B cell (primary cell): ENCODE measurements at regions not wholly inside any gene's neighbourhood (a gene's known extent, or its start where the extent isn't known, plus 50 kb on each side); places are given as distances from the start of the nearest gene placed in this dataset.

ENCODE experiments used
- ATAC-seq: fragments of 200-7000 bp; cut with Tn5 transposase; one replicate; pipeline ENCODE4 v1.10.0; 2021; ENCODE audit warnings: low read depth, mild to moderate bottlenecking, moderate number of reproducible peaks, moderate library complexity
- CTCF ChIA-PET: fragments of 350-600 bp; sonication (Branson Sonifier 250); formaldehyde crosslinking; loops from one replicate; lab custom pipeline; 2021; ENCODE audit warnings: antibody characterized with exemption, inconsistent platforms; lab: Charles Lee
- POLR2A ChIA-PET: fragments of 350-600 bp; sonication (Branson Sonifier 250); formaldehyde crosslinking; loops from one replicate; lab custom pipeline; 2021; ENCODE audit warnings: antibody characterized with exemption; lab: Charles Lee
- DNase-seq: peaks from one replicate; pipeline ENCODE4 v3.0.0; 2013
- H2AFZ ChIP-seq: 2 replicates; pipeline ENCODE4 v1.6.1; 2012; ENCODE audit warnings: mild to moderate bottlenecking, low read depth, low read length; ENCODE audit not compliant: insufficient read depth, poor library complexity, severe bottlenecking
- H3K27ac ChIP-seq, 2 donors: 1 replicate in 1 of 2; 2 replicates in 1 of 2; pipeline ENCODE4 v1.5.1; 2012 to 2013; ENCODE audit warnings: low read length in 2 of 2, mild to moderate bottlenecking in 2 of 2, moderate library complexity in 1 of 2
- H3K27me3 ChIP-seq, 4 experiments: fragments of 200-600 bp in 1 of 4; sonication (generic) in 1 of 4; replicated peaks in 1 of 4; 1 replicate in 2 of 4; 2 replicates in 2 of 4; pipeline versions ENCODE4 v1.6.1 to v1.7.0; 2013 to 2016; ENCODE audit warnings: low read length in 3 of 4, mild to moderate bottlenecking in 2 of 4, mixed read lengths in 1 of 4, moderate library complexity in 1 of 4; ENCODE audit not compliant: insufficient read depth in 4 of 4, control insufficient read depth in 3 of 4; ENCODE audit errors: control extremely low read depth in 1 of 4
- H3K36me3 ChIP-seq, 2 experiments: replicated peaks in 1 of 2; 1 replicate in 1 of 2; 2 replicates in 1 of 2; pipeline versions ENCODE4 v1.6.1 to v1.7.1; 2013; ENCODE audit warnings: low read length in 1 of 2; ENCODE audit not compliant: insufficient read depth in 2 of 2, control insufficient read depth in 1 of 2; ENCODE audit errors: control extremely low read depth in 1 of 2, extremely low read depth in 1 of 2
- H3K4me1 ChIP-seq, 2 donors: fragments of 200-600 bp in 1 of 2; sonication (generic) in 1 of 2; 1 replicate in 1 of 2; 2 replicates in 1 of 2; pipeline versions ENCODE4 v1.5.1 to v1.6.1; 2013 to 2017; ENCODE audit warnings: low read length in 2 of 2; ENCODE audit not compliant: control insufficient read depth in 2 of 2, insufficient read depth in 2 of 2
- H3K4me2 ChIP-seq: replicated peaks from 2 replicates; pipeline ENCODE3; 2012; ENCODE audit warnings: mild to moderate bottlenecking, low read depth, low read length; ENCODE audit not compliant: poor library complexity, severe bottlenecking
- H3K4me3 ChIP-seq, 5 experiments: fragments of 200-600 bp in 1 of 5; sonication (generic) in 1 of 5; 1 replicate in 3 of 5; 2 replicates in 2 of 5; pipeline versions ENCODE4 v1.5.1 to v1.7.0; 2011 to 2016; ENCODE audit warnings: low read length in 4 of 5, mild to moderate bottlenecking in 4 of 5, low read depth in 2 of 5, control low read depth in 1 of 5, moderate library complexity in 1 of 5; ENCODE audit not compliant: insufficient read depth in 1 of 5; ENCODE audit errors: control extremely low read depth in 1 of 5, extremely low read depth in 1 of 5
- H3K79me2 ChIP-seq: fragments of 200-600 bp; sonication (generic); one replicate; pipeline ENCODE4 v1.6.0; 2016; ENCODE audit warnings: low read length; ENCODE audit not compliant: control insufficient read depth, insufficient read depth
- H3K9ac ChIP-seq: fragments of 200-600 bp; sonication (generic); 2 replicates; pipeline ENCODE4 v1.6.1; 2017; ENCODE audit warnings: mild to moderate bottlenecking, low read length, moderate library complexity
- H3K9me3 ChIP-seq, 3 donors: one replicate each; pipeline versions ENCODE4 v1.6.1 to v1.7.1; 2013; ENCODE audit warnings: low read length in 2 of 3; ENCODE audit not compliant: control insufficient read depth in 2 of 3, insufficient read depth in 1 of 3; ENCODE audit errors: control extremely low read depth in 1 of 3
- H4K20me1 ChIP-seq: 2 replicates; pipeline ENCODE4 v1.6.0; 2012; ENCODE audit warnings: mild to moderate bottlenecking, low read length; ENCODE audit not compliant: insufficient read depth, control insufficient read depth, poor library complexity, severe bottlenecking
- H3K27ac Mint-ChIP-seq: one replicate; pipeline ENCODE4 v1.8.0; 2021; ENCODE audit warnings: mixed read lengths
- H3K27me3 Mint-ChIP-seq: one replicate; pipeline ENCODE4 v1.8.0; 2021; ENCODE audit warnings: mixed read lengths
- H3K4me1 Mint-ChIP-seq: one replicate; pipeline ENCODE4 v1.8.0; 2021; ENCODE audit warnings: mixed read lengths
- H3K4me3 Mint-ChIP-seq: one replicate; pipeline ENCODE4 v1.8.0; 2021; ENCODE audit warnings: mixed read lengths
- H3K9me3 Mint-ChIP-seq: one replicate; pipeline ENCODE4 v1.8.0; 2022; ENCODE audit warnings: mixed read lengths; ENCODE audit not compliant: insufficient read depth
- EZH2 ChIP-seq: IDR thresholded peaks from 2 replicates; pipeline ENCODE4 v1.6.1; 2012; ENCODE audit warnings: borderline replicate concordance, low read depth, mild to moderate bottlenecking, moderate library complexity, low read length; ENCODE audit not compliant: insufficient read depth, poor library complexity, severe bottlenecking
- WGBS: methylation state at CpG from one replicate; pipeline ENCODE4 v1.1.5; 2013; ENCODE audit warnings: missing lambda C conversion rate; ENCODE audit not compliant: insufficient coverage; 5-methylcytosine and 5-hydroxymethylcytosine counted together
- intact Hi-C: fragments of 100-400 bp; cut with micrococcal nuclease; formaldehyde crosslinking; loops from one replicate; pipeline ENCODE4 v1.10.0; 2022
- TF ChIP-seq, protein P1 (sequence below): fragments of 200-600 bp; IDR thresholded peaks from one replicate; pipeline ENCODE4 v1.8.0; 2022; ENCODE audit warnings: antibody characterized with exemption, mild to moderate bottlenecking

- Histone ChIP-seq H3K4me3 (no peak overlapping the region), H3K27ac (no peak overlapping the region), H3K4me1 (no peaks in the 10 kb centered on the region), H3K27me3 (no peaks in the 10 kb centered on the region), H3K79me2 (no peaks in the 10 kb centered on the region), H3K9ac (no peak overlapping the region), H4K20me1 (no peaks in the 10 kb centered on the region), H3K4me2 (no peak overlapping the region), H3K9me3 (peaks cover 0 to 1% (median 0%) of the 10 kb centered on the region in 3 donors), H3K36me3 (no peaks in the 10 kb centered on the region), H2AFZ (no peak overlapping the region)
- ChIA-PET POLR2A (no interaction called here), CTCF (no interaction called here)
- DNase-seq (no peak), ATAC-seq (no peak)
- Mint-ChIP-seq H3K4me1 (no peaks in the 10 kb centered on the region), H3K27ac (no peak overlapping the region), H3K4me3 (no peak overlapping the region), H3K9me3 (no peaks in the 10 kb centered on the region), H3K27me3 (no peaks in the 10 kb centered on the region)
- TF ChIP-seq EZH2: no peak
- TF ChIP-seq, protein P1, sequence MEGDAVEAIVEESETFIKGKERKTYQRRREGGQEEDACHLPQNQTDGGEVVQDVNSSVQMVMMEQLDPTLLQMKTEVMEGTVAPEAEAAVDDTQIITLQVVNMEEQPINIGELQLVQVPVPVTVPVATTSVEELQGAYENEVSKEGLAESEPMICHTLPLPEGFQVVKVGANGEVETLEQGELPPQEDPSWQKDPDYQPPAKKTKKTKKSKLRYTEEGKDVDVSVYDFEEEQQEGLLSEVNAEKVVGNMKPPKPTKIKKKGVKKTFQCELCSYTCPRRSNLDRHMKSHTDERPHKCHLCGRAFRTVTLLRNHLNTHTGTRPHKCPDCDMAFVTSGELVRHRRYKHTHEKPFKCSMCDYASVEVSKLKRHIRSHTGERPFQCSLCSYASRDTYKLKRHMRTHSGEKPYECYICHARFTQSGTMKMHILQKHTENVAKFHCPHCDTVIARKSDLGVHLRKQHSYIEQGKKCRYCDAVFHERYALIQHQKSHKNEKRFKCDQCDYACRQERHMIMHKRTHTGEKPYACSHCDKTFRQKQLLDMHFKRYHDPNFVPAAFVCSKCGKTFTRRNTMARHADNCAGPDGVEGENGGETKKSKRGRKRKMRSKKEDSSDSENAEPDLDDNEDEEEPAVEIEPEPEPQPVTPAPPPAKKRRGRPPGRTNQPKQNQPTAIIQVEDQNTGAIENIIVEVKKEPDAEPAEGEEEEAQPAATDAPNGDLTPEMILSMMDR: no peak
- intact Hi-C loops: no loop called here
These were observed 246.7 kb downstream of the HS3ST1 start for GRCh38 chr4:11182031-11182430.

- Histone ChIP-seq H3K4me3 (no peak overlapping the region), H3K4me2 (no peak overlapping the region), H2AFZ (no peak overlapping the region), H3K36me3 (no peaks in the 10 kb centered on the region), H3K27ac (no peak overlapping the region), H3K79me2 (no peaks in the 10 kb centered on the region), H3K9me3 (peaks cover 0 to 1% (median 0%) of the 10 kb centered on the region in 3 donors), H4K20me1 (no peaks in the 10 kb centered on the region), H3K4me1 (no peaks in the 10 kb centered on the region), H3K27me3 (no peaks in the 10 kb centered on the region), H3K9ac (no peak overlapping the region)
- ChIA-PET POLR2A (no interaction called here), CTCF (no interaction called here)
- ATAC-seq: no peak
- DNase-seq: no peak
- TF ChIP-seq, protein P1: no peak
- H3K4me1 Mint-ChIP-seq: no peaks in the 10 kb centered on the region
- no peak overlapping the region for H3K27ac Mint-ChIP-seq
- no peaks in the 10 kb centered on the region for H3K27me3 Mint-ChIP-seq
- intact Hi-C loops: no loop called here
- H3K4me3 Mint-ChIP-seq: no peak overlapping the region
- WGBS: 83% methylated on average over 1 of the region's 2 CpGs
- no peaks in the 10 kb centered on the region for H3K9me3 Mint-ChIP-seq
These were observed 248.9 kb downstream of the HS3ST1 start for GRCh38 chr4:11179796-11180195.
